GM12878 (cell line): ENCODE measurements at regions not wholly inside any gene's neighbourhood (a gene's known extent, or its start where the extent isn't known, plus 50 kb on each side); places are given as distances from the start of the nearest gene placed in this dataset.

Source experiments
- ATAC-seq: fragments of 200-7000 bp; cut with Tn5 transposase; 3 replicates; pipeline ENCODE4 v1.9.1; 2020; ENCODE audit warnings: mild to moderate bottlenecking, moderate library complexity
- BruUV-seq: library from RNA; stranded (reverse); fragments of 400-500 nt; replicated peaks from 2 replicates; lab custom pipeline; 2021; lab: Mats Ljungman, UMichigan
- CTCF ChIA-PET: fragments of 300-600 bp; sonication (Branson Sonifier 250); formaldehyde crosslinking; extraction: SDS; loops from one replicate; lab custom pipeline; 2021; ENCODE audit warnings: inconsistent platforms; lab: Yijun Ruan, JAX
- POLR2A ChIA-PET: fragments of 350-600 bp; formaldehyde crosslinking; extraction: SDS; loops from one replicate; lab custom pipeline; 2021; ENCODE audit warnings: inconsistent platforms; lab: Charles Lee
- RAD21 ChIA-PET: fragments of 300-600 bp; sonication (Branson Sonifier 250); formaldehyde crosslinking; loops from one replicate; lab custom pipeline; 2023; ENCODE audit warnings: antibody characterized with exemption; ENCODE audit not compliant: unreplicated experiment; lab: Charles Lee
- SMC1A ChIA-PET: fragments of 300-600 bp; sonication (Branson Sonifier 250); formaldehyde crosslinking; loops from one replicate; lab custom pipeline; 2023; ENCODE audit not compliant: unreplicated experiment, uncharacterized antibody; lab: Charles Lee
- DNase-seq: peaks from one replicate; pipeline ENCODE4 v3.0.0-alpha.2; 2011; ENCODE audit warnings: low read depth, low spot score
- FAIRE-seq: peaks from 3 replicates; lab custom pipeline; 2011; peaks lifted over from hg19 to GRCh38; lab: Jason Lieb, UNC
- H2AFZ ChIP-seq: 2 replicates; pipeline ENCODE4 v1.6.0; 2011; ENCODE audit warnings: low read depth, low read length, control low read depth; ENCODE audit not compliant: control insufficient read depth
- H3K27ac ChIP-seq: 2 replicates; pipeline ENCODE4 v1.5.1; 2011; ENCODE audit warnings: control low read depth; ENCODE audit not compliant: control insufficient read depth, insufficient read depth
- H3K27me3 ChIP-seq, 2 experiments: replicated peaks in 1 of 2; 2 replicates each; pipeline versions ENCODE4 v1.6.0 to v1.6.1; 2011; ENCODE audit warnings: low read length in 1 of 2; ENCODE audit not compliant: control insufficient read depth in 2 of 2, insufficient read depth in 2 of 2
- H3K36me3 ChIP-seq, 2 experiments: 2 replicates each; pipeline ENCODE4 v1.5.1; 2011; ENCODE audit warnings: low read length in 1 of 2; ENCODE audit not compliant: control insufficient read depth in 2 of 2, insufficient read depth in 2 of 2
- H3K4me1 ChIP-seq: 2 replicates; pipeline ENCODE4 v1.6.1; 2011; ENCODE audit warnings: mild to moderate bottlenecking, low read length, moderate library complexity, mixed read lengths; ENCODE audit not compliant: control insufficient read depth, insufficient read depth
- H3K4me2 ChIP-seq: 2 replicates; pipeline ENCODE4 v1.6.0; 2011; ENCODE audit warnings: control low read depth; ENCODE audit not compliant: control insufficient read depth, insufficient read depth
- H3K4me3 ChIP-seq: fragments of 200-600 bp; sonication (generic); 2 replicates; pipeline ENCODE4 v1.5.1; 2016
- H3K79me2 ChIP-seq: 2 replicates; pipeline ENCODE4 v1.6.0; 2011; ENCODE audit warnings: low read length; ENCODE audit not compliant: control insufficient read depth, insufficient read depth
- H3K9ac ChIP-seq: 2 replicates; pipeline ENCODE4 v1.8.0; 2011; ENCODE audit warnings: low read length, control low read depth, mixed read lengths; ENCODE audit not compliant: control insufficient read depth, insufficient read depth
- H3K9me3 ChIP-seq: replicated peaks from 3 replicates; pipeline ENCODE4 v1.5.1; 2011; ENCODE audit warnings: mild to moderate bottlenecking, low read length; ENCODE audit not compliant: control insufficient read depth, insufficient read depth
- H4K20me1 ChIP-seq: 2 replicates; pipeline ENCODE4 v1.6.0; 2011; ENCODE audit not compliant: control insufficient read depth, insufficient read depth
- CBX5 ChIP-seq: sonication (generic); IDR thresholded peaks from 2 replicates; pipeline ENCODE4 v1.6.1; 2016; ENCODE audit warnings: low read depth, moderate library complexity, mild to moderate bottlenecking, inconsistent platforms
- DPF2 ChIP-seq: fragments of 450-650 bp; IDR thresholded peaks from 2 replicates; pipeline ENCODE4 v1.6.1; 2017; ENCODE audit warnings: mild to moderate bottlenecking
- EP300 ChIP-seq, 2 experiments: fragments of 150-350 bp in 1 of 2; IDR thresholded peaks; 2 replicates each; pipeline ENCODE4 v1.6.1; 2011 to 2012; ENCODE audit warnings: low read depth in 2 of 2, low read length in 2 of 2, borderline replicate concordance in 1 of 2, improper control_type of control experiment in 1 of 2, inconsistent platforms in 1 of 2; ENCODE audit not compliant: control insufficient read depth in 1 of 2
- ETV6 ChIP-seq, 2 experiments: fragments of 450-650 bp in 1 of 2; IDR thresholded peaks in 1 of 2; conservative IDR thresholded peaks in 1 of 2; 2 replicates each; pipeline ENCODE4 v1.6.1; 2014; ENCODE audit warnings: antibody characterized with exemption in 1 of 2, borderline replicate concordance in 1 of 2, low read depth in 1 of 2, mild to moderate bottlenecking in 1 of 2, moderate library complexity in 1 of 2
- FOS ChIP-seq: IDR thresholded peaks from 3 replicates; pipeline ENCODE4 v1.6.1; 2011; ENCODE audit warnings: borderline replicate concordance; ENCODE audit not compliant: insufficient read length; ENCODE audit errors: extremely low read depth
- JUNB ChIP-seq: IDR thresholded peaks from 2 replicates; pipeline ENCODE4 v1.6.1; 2016; ENCODE audit warnings: antibody characterized with exemption, mild to moderate bottlenecking
- NFIC ChIP-seq: IDR thresholded peaks from 2 replicates; pipeline ENCODE4 v1.6.1; 2012; ENCODE audit warnings: low read depth, mild to moderate bottlenecking, inconsistent platforms, low read length, moderate library complexity
- NFYB ChIP-seq: IDR thresholded peaks from 2 replicates; pipeline ENCODE4 v1.6.1; 2011; ENCODE audit warnings: low read depth, mild to moderate bottlenecking, low read length, improper control_type of control experiment, moderate library complexity; ENCODE audit not compliant: insufficient read depth
- RELA ChIP-seq: fragments of 450-650 bp; IDR thresholded peaks from 2 replicates; pipeline ENCODE4 v1.8.0; 2014; ENCODE audit warnings: borderline replicate concordance; ENCODE audit not compliant: partially characterized antibody
- SMC3 ChIP-seq: IDR thresholded peaks from 2 replicates; pipeline ENCODE4 v1.6.1; 2011; ENCODE audit warnings: low read length, improper control_type of control experiment, borderline replicate concordance
- STAT1 ChIP-seq: fragments of 450-650 bp; conservative IDR thresholded peaks from 2 replicates; pipeline ENCODE4 v1.6.1; 2014; ENCODE audit warnings: antibody characterized with exemption, mild to moderate bottlenecking
- WGBS: methylation state at CpG from one replicate; pipeline ENCODE4 v1.1.6; 2016; ENCODE audit warnings: low lambda C conversion rate; ENCODE audit not compliant: insufficient replicate concordance, insufficient coverage; ENCODE audit errors: missing lambda C conversion rate; 5-methylcytosine and 5-hydroxymethylcytosine counted together
- in situ Hi-C: fragments of 300-500 bp; cut with MboI; formaldehyde crosslinking; loops from 9 replicates; pipeline ENCODE4 v1.14.3; 2018; ENCODE audit warnings: mixed read lengths
- intact Hi-C: fragments of 100-400 bp; cut with micrococcal nuclease; formaldehyde crosslinking; loops from one replicate; pipeline ENCODE4 v1.14.2; 2022; ENCODE audit not compliant: unreplicated experiment
- TF ChIP-seq, protein P1 (sequence below): fragments of 450-650 bp; formaldehyde crosslinking; IDR thresholded peaks from 2 replicates; pipeline ENCODE4 v1.5.0; 2022; ENCODE audit warnings: mild to moderate bottlenecking, missing genetic modification characterization
- TF ChIP-seq, protein P2 (sequence below): fragments of 450-650 bp; formaldehyde crosslinking; IDR thresholded peaks from 2 replicates; pipeline ENCODE4 v1.4.0; 2020; ENCODE audit warnings: mild to moderate bottlenecking, moderate library complexity
- TF ChIP-seq, protein P3 (sequence below): fragments of 450-650 bp; IDR thresholded peaks from 2 replicates; pipeline ENCODE4 v1.6.1; 2014; ENCODE audit warnings: mild to moderate bottlenecking

DNA sequence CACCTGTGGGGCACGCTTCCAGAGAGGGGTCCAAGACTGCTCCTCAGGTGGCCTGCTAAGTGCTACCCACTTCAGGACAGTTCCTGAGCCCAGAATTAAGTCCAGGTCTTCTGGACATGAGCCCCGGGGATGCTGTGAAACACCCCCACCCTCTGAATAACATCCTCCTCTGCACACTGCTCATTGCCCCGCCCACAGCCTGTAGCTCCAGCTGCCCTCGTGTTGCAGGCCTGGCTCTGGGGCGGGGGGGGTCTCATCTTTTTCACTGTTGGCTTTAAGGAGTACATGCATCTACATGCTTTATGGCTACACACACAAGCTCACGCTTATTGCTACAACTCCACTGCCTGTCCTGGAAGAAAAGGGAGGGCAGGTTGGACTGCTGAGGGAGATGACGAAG lies 92.8 kb downstream of the PTGR3 start:
- no peak for DNase-seq
- TF ChIP-seq SMC3 = no peak
- TF ChIP-seq DPF2 = no peak
- TF ChIP-seq CBX5 = no peak
- no peak for TF ChIP-seq NFYB
- no peak for TF ChIP-seq STAT1
- TF ChIP-seq, protein P1, sequence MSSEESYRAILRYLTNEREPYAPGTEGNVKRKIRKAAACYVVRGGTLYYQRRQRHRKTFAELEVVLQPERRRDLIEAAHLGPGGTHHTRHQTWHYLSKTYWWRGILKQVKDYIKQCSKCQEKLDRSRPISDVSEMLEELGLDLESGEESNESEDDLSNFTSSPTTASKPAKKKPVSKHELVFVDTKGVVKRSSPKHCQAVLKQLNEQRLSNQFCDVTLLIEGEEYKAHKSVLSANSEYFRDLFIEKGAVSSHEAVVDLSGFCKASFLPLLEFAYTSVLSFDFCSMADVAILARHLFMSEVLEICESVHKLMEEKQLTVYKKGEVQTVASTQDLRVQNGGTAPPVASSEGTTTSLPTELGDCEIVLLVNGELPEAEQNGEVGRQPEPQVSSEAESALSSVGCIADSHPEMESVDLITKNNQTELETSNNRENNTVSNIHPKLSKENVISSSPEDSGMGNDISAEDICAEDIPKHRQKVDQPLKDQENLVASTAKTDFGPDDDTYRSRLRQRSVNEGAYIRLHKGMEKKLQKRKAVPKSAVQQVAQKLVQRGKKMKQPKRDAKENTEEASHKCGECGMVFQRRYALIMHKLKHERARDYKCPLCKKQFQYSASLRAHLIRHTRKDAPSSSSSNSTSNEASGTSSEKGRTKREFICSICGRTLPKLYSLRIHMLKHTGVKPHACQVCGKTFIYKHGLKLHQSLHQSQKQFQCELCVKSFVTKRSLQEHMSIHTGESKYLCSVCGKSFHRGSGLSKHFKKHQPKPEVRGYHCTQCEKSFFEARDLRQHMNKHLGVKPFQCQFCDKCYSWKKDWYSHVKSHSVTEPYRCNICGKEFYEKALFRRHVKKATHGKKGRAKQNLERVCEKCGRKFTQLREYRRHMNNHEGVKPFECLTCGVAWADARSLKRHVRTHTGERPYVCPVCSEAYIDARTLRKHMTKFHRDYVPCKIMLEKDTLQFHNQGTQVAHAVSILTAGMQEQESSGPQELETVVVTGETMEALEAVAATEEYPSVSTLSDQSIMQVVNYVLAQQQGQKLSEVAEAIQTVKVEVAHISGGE (CRISPR knock-in tag) = no peak
- TF ChIP-seq ETV6 (conservative IDR thresholded peaks at IDR 0.05 in 1 of 2, IDR thresholded peaks at IDR 0.05 in 1 of 2; ENCODE audit: borderline replicate concordance in 1 of 2, low read depth in 1 of 2) = no peak
- TF ChIP-seq RELA = no peak
- no peak for TF ChIP-seq EP300 (IDR thresholded peaks at IDR 0.05; ENCODE audit: borderline replicate concordance in 1 of 2, control insufficient read depth in 1 of 2, low read depth in 2 of 2, low read length in 2 of 2)
- TF ChIP-seq FOS = no peak
- TF ChIP-seq, protein P2, sequence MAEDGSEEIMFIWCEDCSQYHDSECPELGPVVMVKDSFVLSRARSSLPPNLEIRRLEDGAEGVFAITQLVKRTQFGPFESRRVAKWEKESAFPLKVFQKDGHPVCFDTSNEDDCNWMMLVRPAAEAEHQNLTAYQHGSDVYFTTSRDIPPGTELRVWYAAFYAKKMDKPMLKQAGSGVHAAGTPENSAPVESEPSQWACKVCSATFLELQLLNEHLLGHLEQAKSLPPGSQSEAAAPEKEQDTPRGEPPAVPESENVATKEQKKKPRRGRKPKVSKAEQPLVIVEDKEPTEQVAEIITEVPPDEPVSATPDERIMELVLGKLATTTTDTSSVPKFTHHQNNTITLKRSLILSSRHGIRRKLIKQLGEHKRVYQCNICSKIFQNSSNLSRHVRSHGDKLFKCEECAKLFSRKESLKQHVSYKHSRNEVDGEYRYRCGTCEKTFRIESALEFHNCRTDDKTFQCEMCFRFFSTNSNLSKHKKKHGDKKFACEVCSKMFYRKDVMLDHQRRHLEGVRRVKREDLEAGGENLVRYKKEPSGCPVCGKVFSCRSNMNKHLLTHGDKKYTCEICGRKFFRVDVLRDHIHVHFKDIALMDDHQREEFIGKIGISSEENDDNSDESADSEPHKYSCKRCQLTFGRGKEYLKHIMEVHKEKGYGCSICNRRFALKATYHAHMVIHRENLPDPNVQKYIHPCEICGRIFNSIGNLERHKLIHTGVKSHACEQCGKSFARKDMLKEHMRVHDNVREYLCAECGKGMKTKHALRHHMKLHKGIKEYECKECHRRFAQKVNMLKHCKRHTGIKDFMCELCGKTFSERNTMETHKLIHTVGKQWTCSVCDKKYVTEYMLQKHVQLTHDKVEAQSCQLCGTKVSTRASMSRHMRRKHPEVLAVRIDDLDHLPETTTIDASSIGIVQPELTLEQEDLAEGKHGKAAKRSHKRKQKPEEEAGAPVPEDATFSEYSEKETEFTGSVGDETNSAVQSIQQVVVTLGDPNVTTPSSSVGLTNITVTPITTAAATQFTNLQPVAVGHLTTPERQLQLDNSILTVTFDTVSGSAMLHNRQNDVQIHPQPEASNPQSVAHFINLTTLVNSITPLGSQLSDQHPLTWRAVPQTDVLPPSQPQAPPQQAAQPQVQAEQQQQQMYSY = no peak
- no peak for TF ChIP-seq JUNB
- TF ChIP-seq NFIC = no peak
- TF ChIP-seq, protein P3, sequence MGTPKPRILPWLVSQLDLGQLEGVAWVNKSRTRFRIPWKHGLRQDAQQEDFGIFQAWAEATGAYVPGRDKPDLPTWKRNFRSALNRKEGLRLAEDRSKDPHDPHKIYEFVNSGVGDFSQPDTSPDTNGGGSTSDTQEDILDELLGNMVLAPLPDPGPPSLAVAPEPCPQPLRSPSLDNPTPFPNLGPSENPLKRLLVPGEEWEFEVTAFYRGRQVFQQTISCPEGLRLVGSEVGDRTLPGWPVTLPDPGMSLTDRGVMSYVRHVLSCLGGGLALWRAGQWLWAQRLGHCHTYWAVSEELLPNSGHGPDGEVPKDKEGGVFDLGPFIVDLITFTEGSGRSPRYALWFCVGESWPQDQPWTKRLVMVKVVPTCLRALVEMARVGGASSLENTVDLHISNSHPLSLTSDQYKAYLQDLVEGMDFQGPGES = no peak
- Histone ChIP-seq H3K4me3 (no peak overlapping the region), H3K27ac (no peak overlapping the region), H3K79me2 (no peaks in the 10 kb centered on the region), H3K36me3 (no peaks in the 10 kb centered on the region), H4K20me1 (no peaks in the 10 kb centered on the region), H2AFZ (no peak overlapping the region), H3K27me3 (no peaks in the 10 kb centered on the region; a peak in 2 of 4 replicates), H3K4me2 (no peak overlapping the region), H3K4me1 (no peaks in the 10 kb centered on the region), H3K9ac (no peak overlapping the region), H3K9me3 (no peaks in the 10 kb centered on the region)
- ChIA-PET RAD21 (no interaction called here), CTCF (no interaction called here), POLR2A (no interaction called here), SMC1A (no interaction called here)
- no TSS peak for BruUV-seq
- ATAC-seq = no peak
- 34% methylated on average over 7 of the region's 7 CpGs for WGBS
- intact Hi-C loops = no loop called here
- no peak for FAIRE-seq
- in situ Hi-C loops = no loop called here
